Breast epithelium (tissue), 3 donors: ENCODE measurements at regions not wholly inside any gene's neighbourhood (a gene's known extent, or its start where the extent isn't known, plus 50 kb on each side); places are given as distances from the start of the nearest gene placed in this dataset.

Experiments
- POLR2A ChIP-seq: fragments of 450-650 bp; IDR thresholded peaks from one replicate; pipeline ENCODE4 v1.6.1; 2016; ENCODE audit warnings: antibody characterized with exemption, mild to moderate bottlenecking, moderate library complexity
- POLR2AphosphoS5 ChIP-seq, 3 donors: sonication (generic); formaldehyde crosslinking; IDR thresholded peaks; one replicate each; pipeline ENCODE4 v1.6.1; 2017; ENCODE audit warnings: antibody characterized with exemption in 3 of 3
- TF ChIP-seq, protein P1 (sequence below), 3 donors: fragments of 450-650 bp; IDR thresholded peaks; one replicate each; pipeline ENCODE4 v1.5.1; 2016 to 2017; ENCODE audit warnings: antibody characterized with exemption in 3 of 3, mild to moderate bottlenecking in 3 of 3, moderate library complexity in 3 of 3

- TF ChIP-seq, protein P1, sequence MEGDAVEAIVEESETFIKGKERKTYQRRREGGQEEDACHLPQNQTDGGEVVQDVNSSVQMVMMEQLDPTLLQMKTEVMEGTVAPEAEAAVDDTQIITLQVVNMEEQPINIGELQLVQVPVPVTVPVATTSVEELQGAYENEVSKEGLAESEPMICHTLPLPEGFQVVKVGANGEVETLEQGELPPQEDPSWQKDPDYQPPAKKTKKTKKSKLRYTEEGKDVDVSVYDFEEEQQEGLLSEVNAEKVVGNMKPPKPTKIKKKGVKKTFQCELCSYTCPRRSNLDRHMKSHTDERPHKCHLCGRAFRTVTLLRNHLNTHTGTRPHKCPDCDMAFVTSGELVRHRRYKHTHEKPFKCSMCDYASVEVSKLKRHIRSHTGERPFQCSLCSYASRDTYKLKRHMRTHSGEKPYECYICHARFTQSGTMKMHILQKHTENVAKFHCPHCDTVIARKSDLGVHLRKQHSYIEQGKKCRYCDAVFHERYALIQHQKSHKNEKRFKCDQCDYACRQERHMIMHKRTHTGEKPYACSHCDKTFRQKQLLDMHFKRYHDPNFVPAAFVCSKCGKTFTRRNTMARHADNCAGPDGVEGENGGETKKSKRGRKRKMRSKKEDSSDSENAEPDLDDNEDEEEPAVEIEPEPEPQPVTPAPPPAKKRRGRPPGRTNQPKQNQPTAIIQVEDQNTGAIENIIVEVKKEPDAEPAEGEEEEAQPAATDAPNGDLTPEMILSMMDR (IDR thresholded peaks at IDR 0.05): no peak
- no peak for TF ChIP-seq POLR2AphosphoS5 (IDR thresholded peaks at IDR 0.05)
- no peak for TF ChIP-seq POLR2A
These were observed 1378.8 kb upstream of the CDH8 start for GRCh38 chr16:63415014-63415413.
